PFSK-1 (cell line): ENCODE measurements at regions not wholly inside any gene's neighbourhood (a gene's known extent, or its start where the extent isn't known, plus 50 kb on each side); places are given as distances from the start of the nearest gene placed in this dataset.

Experiments used
- FOXP2 ChIP-seq: optimal IDR thresholded peaks from 2 replicates; pipeline ENCODE3; 2011; ENCODE audit warnings: borderline replicate concordance, control low read depth, inconsistent platforms; ENCODE audit not compliant: insufficient read depth; ENCODE audit errors: extremely low read length, extremely low read depth
- POLR2AphosphoS5 ChIP-seq: IDR thresholded peaks from 2 replicates; pipeline ENCODE4 v1.6.1; 2012; ENCODE audit warnings: low read depth, mild to moderate bottlenecking, control low read depth, low read length, moderate library complexity
- SIN3A ChIP-seq: IDR thresholded peaks from 2 replicates; pipeline ENCODE4 v1.6.1; 2012; ENCODE audit warnings: mild to moderate bottlenecking, low read length, moderate library complexity, borderline replicate concordance; ENCODE audit not compliant: insufficient read depth
- TAF1 ChIP-seq: IDR thresholded peaks from 2 replicates; pipeline ENCODE4 v1.6.1; 2012; ENCODE audit warnings: low read length, control low read depth, borderline replicate concordance; ENCODE audit not compliant: insufficient read depth
- TF ChIP-seq, protein P1 (sequence below), 2 experiments: IDR thresholded peaks; 2 replicates each; pipeline versions ENCODE4 v1.6.1 to v1.8.0; 2011 to 2012; ENCODE audit warnings: low read depth in 2 of 2, low read length in 2 of 2, control low read depth in 1 of 2, inconsistent platforms in 1 of 2, mild to moderate bottlenecking in 1 of 2, moderate library complexity in 1 of 2; ENCODE audit not compliant: insufficient read depth in 1 of 2

DNA sequence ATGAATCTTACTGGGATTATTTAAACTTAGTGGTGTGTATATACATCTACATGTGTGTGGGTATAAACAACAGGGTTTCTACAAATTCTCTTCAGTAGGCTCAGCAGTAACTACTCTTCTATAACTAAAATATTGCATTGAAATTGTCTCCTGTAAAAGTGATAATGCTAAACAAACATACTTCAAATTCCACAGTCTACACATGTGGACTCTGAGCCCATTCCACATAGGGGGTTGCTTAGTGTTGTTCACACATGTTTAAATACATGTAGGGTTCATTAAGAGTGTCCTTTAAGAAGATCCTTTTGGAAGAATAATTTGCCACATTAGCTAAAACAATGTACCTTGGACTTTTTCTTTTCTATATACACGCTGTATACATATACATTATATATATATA, 152.8 kb upstream of the VRK2 start:
- TF ChIP-seq FOXP2 (no peak), SIN3A (no peak), POLR2AphosphoS5 (no peak), TAF1 (no peak)
- TF ChIP-seq, protein P1, sequence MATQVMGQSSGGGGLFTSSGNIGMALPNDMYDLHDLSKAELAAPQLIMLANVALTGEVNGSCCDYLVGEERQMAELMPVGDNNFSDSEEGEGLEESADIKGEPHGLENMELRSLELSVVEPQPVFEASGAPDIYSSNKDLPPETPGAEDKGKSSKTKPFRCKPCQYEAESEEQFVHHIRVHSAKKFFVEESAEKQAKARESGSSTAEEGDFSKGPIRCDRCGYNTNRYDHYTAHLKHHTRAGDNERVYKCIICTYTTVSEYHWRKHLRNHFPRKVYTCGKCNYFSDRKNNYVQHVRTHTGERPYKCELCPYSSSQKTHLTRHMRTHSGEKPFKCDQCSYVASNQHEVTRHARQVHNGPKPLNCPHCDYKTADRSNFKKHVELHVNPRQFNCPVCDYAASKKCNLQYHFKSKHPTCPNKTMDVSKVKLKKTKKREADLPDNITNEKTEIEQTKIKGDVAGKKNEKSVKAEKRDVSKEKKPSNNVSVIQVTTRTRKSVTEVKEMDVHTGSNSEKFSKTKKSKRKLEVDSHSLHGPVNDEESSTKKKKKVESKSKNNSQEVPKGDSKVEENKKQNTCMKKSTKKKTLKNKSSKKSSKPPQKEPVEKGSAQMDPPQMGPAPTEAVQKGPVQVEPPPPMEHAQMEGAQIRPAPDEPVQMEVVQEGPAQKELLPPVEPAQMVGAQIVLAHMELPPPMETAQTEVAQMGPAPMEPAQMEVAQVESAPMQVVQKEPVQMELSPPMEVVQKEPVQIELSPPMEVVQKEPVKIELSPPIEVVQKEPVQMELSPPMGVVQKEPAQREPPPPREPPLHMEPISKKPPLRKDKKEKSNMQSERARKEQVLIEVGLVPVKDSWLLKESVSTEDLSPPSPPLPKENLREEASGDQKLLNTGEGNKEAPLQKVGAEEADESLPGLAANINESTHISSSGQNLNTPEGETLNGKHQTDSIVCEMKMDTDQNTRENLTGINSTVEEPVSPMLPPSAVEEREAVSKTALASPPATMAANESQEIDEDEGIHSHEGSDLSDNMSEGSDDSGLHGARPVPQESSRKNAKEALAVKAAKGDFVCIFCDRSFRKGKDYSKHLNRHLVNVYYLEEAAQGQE (IDR thresholded peaks at IDR 0.05; ENCODE audit: insufficient read depth in 1 of 2, low read depth in 2 of 2, low read length in 2 of 2) = no peak

DNA sequence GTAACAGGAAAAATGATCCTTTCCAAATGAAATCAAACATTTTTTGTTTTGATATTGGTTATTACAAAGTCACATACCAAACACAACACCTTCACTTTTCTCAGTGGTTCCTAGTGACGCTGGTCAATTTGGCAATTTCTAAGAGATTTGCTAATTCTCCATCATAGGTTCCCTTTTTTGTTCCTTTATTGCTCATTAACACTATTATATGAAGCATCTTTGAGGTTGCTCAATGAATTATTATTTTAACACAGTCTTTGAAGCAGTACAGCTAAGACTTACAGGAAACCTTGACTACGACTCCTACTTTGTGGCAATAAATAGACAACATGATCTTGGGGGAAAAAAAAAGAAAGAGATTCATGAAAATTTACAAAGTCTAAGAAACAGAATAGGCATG, 152.2 kb upstream of the VRK2 start:
- TF ChIP-seq, protein P1 (IDR thresholded peaks at IDR 0.05; ENCODE audit: insufficient read depth in 1 of 2, low read depth in 2 of 2, low read length in 2 of 2) = no peak
- TF ChIP-seq POLR2AphosphoS5 (no peak), FOXP2 (no peak), TAF1 (no peak)

DNA sequence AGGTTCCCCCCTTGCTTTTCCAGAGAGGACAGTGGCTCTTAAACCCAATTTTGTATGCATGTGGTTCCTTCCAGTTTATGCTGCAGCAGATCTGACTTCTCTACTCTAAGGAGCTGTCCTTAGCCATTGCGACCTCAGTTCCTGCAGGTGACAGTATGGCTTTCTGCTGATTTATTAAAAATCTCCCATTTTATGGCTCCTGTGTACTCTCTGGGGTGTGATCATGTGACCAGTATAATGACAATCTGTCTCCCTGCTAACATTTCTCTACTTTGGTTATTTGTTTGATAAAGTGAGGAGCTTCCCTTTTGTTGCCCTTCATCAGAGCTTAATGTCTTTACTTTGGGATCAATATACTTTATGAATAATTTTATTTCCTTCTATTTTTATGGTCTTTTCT, 148.7 kb upstream of the VRK2 start:
- TF ChIP-seq, protein P1 (IDR thresholded peaks at IDR 0.05; ENCODE audit: insufficient read depth in 1 of 2, low read depth in 2 of 2, low read length in 2 of 2) = no peak
- no peak for TF ChIP-seq FOXP2
- TF ChIP-seq TAF1 = no peak
- TF ChIP-seq SIN3A = no peak
- no peak for TF ChIP-seq POLR2AphosphoS5

DNA sequence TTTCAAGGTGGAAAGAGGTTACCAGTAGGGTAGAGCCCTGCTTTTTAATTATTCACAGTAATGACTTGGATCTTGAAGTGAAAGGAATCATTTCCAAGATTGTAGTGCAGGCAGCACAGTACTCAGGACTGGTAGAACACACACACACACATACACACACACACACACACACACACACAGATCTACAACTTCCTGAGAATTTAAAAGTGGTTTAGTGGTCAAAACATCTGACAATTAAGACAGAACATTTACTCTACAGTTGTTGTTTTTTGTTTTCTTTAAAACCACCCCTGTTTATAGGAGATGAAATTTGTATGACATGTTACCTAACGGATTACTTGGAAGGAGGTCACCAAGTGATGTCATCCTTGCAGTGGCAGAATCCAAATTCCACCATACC, 146.7 kb upstream of the VRK2 start:
- no peak for TF ChIP-seq TAF1
- TF ChIP-seq POLR2AphosphoS5 = no peak
- TF ChIP-seq SIN3A = no peak
- TF ChIP-seq, protein P1 (IDR thresholded peaks at IDR 0.05; ENCODE audit: insufficient read depth in 1 of 2, low read depth in 2 of 2, low read length in 2 of 2) = no peak
- TF ChIP-seq FOXP2 = no peak

DNA sequence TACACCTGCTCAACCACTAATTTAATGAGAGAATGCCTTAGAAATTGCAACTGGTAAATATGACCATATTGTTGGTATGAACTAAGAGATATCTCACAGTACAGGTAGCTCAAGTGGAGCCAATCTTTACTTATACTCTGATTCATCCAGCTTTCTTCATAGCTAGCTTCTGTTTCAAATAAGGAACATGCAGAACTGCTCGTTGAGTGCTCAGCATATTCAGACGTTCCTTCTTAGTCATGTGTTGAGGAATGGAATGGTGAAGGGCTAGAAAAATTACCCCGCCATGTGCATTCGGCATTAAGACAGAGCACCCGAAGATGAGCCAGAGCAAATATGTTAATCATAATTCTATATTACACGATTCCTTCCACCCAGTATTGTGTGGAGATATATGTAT, 144.0 kb upstream of the VRK2 start:
- TF ChIP-seq SIN3A = no peak
- no peak for TF ChIP-seq TAF1
- TF ChIP-seq, protein P1 (IDR thresholded peaks at IDR 0.05; ENCODE audit: insufficient read depth in 1 of 2, low read depth in 2 of 2, low read length in 2 of 2) = no peak
- no peak for TF ChIP-seq FOXP2
- no peak for TF ChIP-seq POLR2AphosphoS5
